ENCODE measurements at regions not wholly inside any gene's neighbourhood (a gene's known extent, or its start where the extent isn't known, plus 50 kb on each side); places are given as distances from the start of the nearest gene placed in this dataset.

GRCh38 chr18:67218556-67218955 lies 298.0 kb downstream of the DSEL start:
- TF ChIP-seq CTCF (IDR thresholded peaks at IDR 0.05; ENCODE audit: low read depth, low read length, missing input control) = no peak
- no peak for TF ChIP-seq ZBTB33 (IDR thresholded peaks at IDR 0.05)
- TF ChIP-seq HNF4A (conservative IDR thresholded peaks at IDR 0.05) = no peak
- no peak for TF ChIP-seq FOXA2 (IDR thresholded peaks at IDR 0.05)
- no peak for TF ChIP-seq REST (IDR thresholded peaks at IDR 0.05)
- no peak for TF ChIP-seq ATF3 (IDR thresholded peaks at IDR 0.05)
- TF ChIP-seq TAF1 (conservative IDR thresholded peaks at IDR 0.05) = no peak
- no peak for TF ChIP-seq GABPA (IDR thresholded peaks at IDR 0.05 in 1 of 2, conservative IDR thresholded peaks at IDR 0.05 in 1 of 2)
- no peak for TF ChIP-seq MAX (IDR thresholded peaks at IDR 0.05)
- TF ChIP-seq EGR1 (IDR thresholded peaks at IDR 0.05; ENCODE audit: low read depth in 2 of 2) = no peak
- no peak for TF ChIP-seq NR2F2 (IDR thresholded peaks at IDR 0.05)

All from liver (tissue), 3 donors.